Transverse colon (tissue), 3 donors: ENCODE measurements at regions not wholly inside any gene's neighbourhood (a gene's known extent, or its start where the extent isn't known, plus 50 kb on each side); places are given as distances from the start of the nearest gene placed in this dataset.

Source experiments
- CTCF ChIP-seq, 5 experiments: fragments of 200-600 bp in 3 of 5; fragments of 450-650 bp in 2 of 5; sonication (generic) in 3 of 5; IDR thresholded peaks; 1 replicate in 2 of 5; 2 replicates in 3 of 5; pipeline ENCODE4 v1.5.1; 2016 to 2017; ENCODE audit warnings: antibody characterized with exemption in 5 of 5, inconsistent platforms in 3 of 5, mild to moderate bottlenecking in 2 of 5, moderate library complexity in 1 of 5
- POLR2A ChIP-seq: fragments of 450-650 bp; IDR thresholded peaks from one replicate; pipeline ENCODE4 v1.6.1; 2016; ENCODE audit warnings: antibody characterized with exemption, mild to moderate bottlenecking, moderate library complexity

DNA sequence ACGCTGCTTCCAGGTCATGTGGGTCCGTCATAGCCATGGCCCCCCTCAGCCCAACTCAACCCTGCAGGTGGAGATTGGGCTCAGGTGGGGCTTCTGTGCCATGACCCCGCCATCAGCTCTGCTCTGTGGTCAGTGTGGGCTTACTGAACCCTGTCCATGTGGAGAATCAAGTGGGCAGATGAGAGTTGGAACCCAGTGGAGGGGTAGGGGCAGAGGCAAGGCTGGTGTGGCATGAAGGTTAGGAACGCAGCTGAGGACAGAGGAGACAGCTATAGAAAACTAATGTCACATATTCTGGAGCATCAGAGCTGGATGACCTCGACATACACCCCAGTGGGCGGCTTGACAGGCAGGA lies 355.9 kb downstream of the PTPRU start:
- TF ChIP-seq CTCF (IDR thresholded peaks at IDR 0.05) (no peak), POLR2A (no peak)
